T-helper 2 cell treated with Interferon-gamma antibody and Interleukin-4, amounts not matched to agents 5 μg/mL and 100 μg/mL, for 36 hours (primary cell): ENCODE measurements at regions not wholly inside any gene's neighbourhood (a gene's known extent, or its start where the extent isn't known, plus 50 kb on each side); places are given as distances from the start of the nearest gene placed in this dataset.
"Not testable (repeated sequence)": the region's sequence is repeated elsewhere in the genome, so short reads cannot be mapped to it uniquely, and the experiment has no call there.

Source experiments
- DNase-seq: peaks from one replicate; pipeline ENCODE4 v3.0.0; 2021; ENCODE audit warnings: low spot score
- H3K27ac Mint-ChIP-seq: one replicate; pipeline ENCODE4 v1.8.0; 2021; ENCODE audit warnings: mild to moderate bottlenecking, mixed read lengths
- H3K27me3 Mint-ChIP-seq: one replicate; pipeline ENCODE4 v1.8.0; 2021; ENCODE audit warnings: low read depth, mixed read lengths
- H3K36me3 Mint-ChIP-seq: one replicate; pipeline ENCODE4 v1.8.0; 2021; ENCODE audit warnings: low read depth, mixed read lengths
- H3K4me1 Mint-ChIP-seq: one replicate; pipeline ENCODE4 v1.8.0; 2021; ENCODE audit warnings: low read depth, mixed read lengths
- H3K4me3 Mint-ChIP-seq: one replicate; pipeline ENCODE4 v1.8.0; 2022; ENCODE audit warnings: mild to moderate bottlenecking, moderate library complexity, mixed read lengths
- H3K9me3 Mint-ChIP-seq: one replicate; pipeline ENCODE4 v1.8.0; 2021; ENCODE audit warnings: mixed read lengths

DNA sequence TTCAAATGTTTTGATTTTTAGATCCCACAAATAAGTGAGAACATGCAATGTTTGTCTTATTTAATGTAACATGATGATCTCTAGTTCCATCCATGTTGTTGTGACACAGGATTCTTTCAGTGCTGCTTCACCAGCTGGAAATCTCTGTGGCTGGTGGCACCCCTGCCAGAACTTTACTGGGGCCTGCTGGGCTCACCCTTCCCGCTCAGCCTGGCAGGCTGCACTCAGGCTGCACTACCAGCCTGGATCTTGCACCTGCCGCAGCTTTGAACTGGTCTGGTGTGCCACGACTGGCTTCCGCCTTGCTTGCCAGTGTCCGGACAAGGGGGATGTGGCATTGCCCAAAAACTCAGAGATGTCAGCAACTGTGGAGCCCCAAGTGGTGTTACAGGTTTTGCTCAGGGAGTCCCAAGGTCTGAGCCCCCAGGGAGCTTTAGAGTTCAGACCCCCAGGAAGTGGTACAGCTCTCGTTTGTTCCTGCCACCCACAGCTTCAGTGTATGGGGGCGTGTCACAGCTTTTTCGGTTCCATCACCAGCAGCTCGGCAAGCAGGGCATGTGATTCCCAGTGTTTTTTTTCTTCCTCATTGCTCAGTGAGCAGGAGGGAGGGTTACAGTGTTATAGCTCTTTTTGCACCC lies 72.3 kb upstream of the SYNCRIP start:
- H3K4me1 Mint-ChIP-seq = no peaks in the 10 kb centered on the region
- no peaks in the 10 kb centered on the region for H3K36me3 Mint-ChIP-seq
- no peak overlapping the region for H3K4me3 Mint-ChIP-seq
- no peak for DNase-seq
- H3K27ac Mint-ChIP-seq = no peak overlapping the region
- peaks cover 14% of the 10 kb centered on the region for H3K9me3 Mint-ChIP-seq
- no peaks in the 10 kb centered on the region for H3K27me3 Mint-ChIP-seq

DNA sequence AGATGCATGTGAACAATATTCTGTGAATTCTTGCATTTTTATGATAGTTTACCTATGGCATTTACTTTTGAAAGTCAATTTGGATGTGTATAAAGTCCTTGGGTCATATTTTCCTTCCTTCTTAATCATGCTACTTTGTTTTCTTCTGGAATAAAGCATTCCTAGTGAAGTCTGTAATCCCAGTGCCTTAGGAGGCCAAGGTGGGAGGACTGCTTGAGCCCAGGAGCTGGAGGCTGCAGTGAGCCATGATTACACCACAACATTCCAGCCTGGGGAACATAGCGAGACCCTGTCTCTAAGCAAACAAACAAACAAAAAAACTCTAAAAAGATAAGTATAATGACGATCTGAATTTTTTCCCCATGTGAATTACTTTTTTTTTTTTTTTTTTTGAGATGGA lies 69.7 kb upstream of the SYNCRIP start:
- no peak overlapping the region for H3K4me3 Mint-ChIP-seq
- H3K9me3 Mint-ChIP-seq = peaks cover 18% of the 10 kb centered on the region
- no peaks in the 10 kb centered on the region for H3K27me3 Mint-ChIP-seq
- H3K4me1 Mint-ChIP-seq = no peaks in the 10 kb centered on the region
- no peak for DNase-seq
- H3K36me3 Mint-ChIP-seq = no peaks in the 10 kb centered on the region
- no peak overlapping the region for H3K27ac Mint-ChIP-seq

DNA sequence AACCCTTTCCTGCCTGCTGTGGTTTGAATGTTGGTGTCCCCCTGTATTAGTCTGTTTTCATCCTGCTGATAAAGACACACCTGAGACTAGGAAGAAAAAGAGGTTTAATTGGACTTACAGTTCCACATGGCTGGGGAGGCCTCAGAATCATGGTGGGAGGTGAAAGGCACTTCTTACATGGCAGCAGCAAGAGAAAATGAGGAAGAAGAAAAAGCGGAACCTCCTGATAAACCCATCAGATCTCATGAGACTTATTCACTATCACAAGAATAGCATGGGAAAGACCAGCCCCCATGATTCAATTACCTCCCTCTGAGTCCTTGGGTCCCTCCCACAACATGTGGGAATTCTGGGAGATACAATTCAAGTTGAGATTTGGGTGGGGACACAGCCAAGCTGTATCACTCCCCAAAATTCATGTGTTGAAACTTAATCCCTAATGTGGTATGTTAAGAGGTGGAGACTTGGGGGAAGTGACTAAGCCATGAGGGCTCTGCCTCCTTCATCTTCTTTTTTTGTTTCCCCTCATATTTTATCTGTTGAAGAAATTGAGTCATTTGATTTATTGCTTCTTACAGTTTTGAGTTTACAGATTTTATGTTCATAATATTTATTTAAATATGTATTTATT lies 64.9 kb upstream of the SYNCRIP start:
- H3K36me3 Mint-ChIP-seq, H3K4me1 Mint-ChIP-seq, H3K27me3 Mint-ChIP-seq, H3K9me3 Mint-ChIP-seq, DNase-seq, H3K27ac Mint-ChIP-seq, H3K4me3 Mint-ChIP-seq: not testable (repeated sequence)

DNA sequence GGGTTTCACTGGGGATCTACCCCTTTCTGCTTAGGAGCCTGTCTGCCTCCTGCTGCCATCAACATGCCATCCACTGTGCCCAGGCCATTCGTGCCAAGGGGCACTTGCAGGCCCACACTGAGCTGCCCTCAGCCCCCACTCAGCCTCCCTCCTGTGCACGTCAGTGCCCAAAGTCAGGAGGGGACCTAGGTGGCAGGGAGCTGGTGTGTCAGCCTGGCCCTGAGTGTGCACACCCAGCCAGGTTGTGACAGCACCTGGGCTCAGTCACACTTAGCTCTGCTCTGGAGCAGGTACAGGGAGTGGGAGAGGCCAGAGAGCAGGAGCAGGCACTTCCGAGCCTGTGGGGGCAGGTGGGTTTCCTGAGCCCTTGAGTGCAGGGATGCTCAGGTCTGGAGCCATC lies 63.6 kb upstream of the SYNCRIP start:
- H3K4me3 Mint-ChIP-seq = no peak overlapping the region
- H3K9me3 Mint-ChIP-seq = peaks cover 10% of the 10 kb centered on the region
- DNase-seq = no peak
- H3K36me3 Mint-ChIP-seq = no peaks in the 10 kb centered on the region
- H3K27ac Mint-ChIP-seq = no peak overlapping the region
- H3K27me3 Mint-ChIP-seq = no peaks in the 10 kb centered on the region
- no peaks in the 10 kb centered on the region for H3K4me1 Mint-ChIP-seq

DNA sequence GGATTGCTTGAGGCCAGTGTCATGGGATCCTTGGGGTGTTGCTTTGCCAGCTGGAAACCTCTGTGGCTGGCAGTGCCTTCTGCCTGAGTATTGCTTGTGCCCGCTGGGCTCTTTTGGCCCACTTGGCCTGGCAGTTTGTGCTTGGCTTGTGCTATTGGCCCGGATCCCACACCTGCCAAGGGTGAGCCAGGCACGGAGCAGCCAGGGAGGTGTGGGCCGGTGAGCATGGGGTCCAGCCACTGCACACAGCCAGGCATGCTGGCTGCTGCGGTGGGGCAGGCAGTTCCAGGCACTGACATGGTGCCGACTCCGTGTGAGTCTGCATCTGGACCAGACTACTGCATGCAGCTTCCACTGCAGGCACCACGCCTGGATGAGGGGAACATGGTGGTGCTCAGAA lies 62.5 kb upstream of the SYNCRIP start:
- DNase-seq = no peak
- no peak overlapping the region for H3K4me3 Mint-ChIP-seq
- no peaks in the 10 kb centered on the region for H3K36me3 Mint-ChIP-seq
- no peaks in the 10 kb centered on the region for H3K4me1 Mint-ChIP-seq
- H3K9me3 Mint-ChIP-seq = peaks cover 6% of the 10 kb centered on the region
- H3K27ac Mint-ChIP-seq = no peak overlapping the region
- no peaks in the 10 kb centered on the region for H3K27me3 Mint-ChIP-seq

DNA sequence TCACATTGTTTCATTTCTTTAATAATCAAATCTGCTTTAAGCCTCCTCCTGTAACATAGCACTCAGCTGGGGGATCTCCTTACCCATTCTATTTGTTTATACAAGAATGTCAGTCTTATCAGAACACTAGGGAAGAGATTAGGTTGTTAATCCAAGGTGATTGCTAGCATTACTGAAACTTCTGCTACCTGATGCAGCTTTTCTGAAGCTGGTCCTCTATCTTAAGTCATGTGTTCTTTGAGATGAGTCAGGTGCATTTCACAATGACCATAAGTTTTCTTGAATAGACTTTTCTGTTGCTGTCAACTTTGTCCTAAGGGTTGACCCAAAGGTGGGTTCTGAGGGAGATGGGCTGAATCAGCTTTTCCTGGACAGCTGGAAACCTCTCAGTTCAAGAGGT lies 60.7 kb upstream of the SYNCRIP start:
- DNase-seq = no peak
- no peak overlapping the region for H3K27ac Mint-ChIP-seq
- H3K36me3 Mint-ChIP-seq = no peaks in the 10 kb centered on the region
- peaks cover 9% of the 10 kb centered on the region for H3K27me3 Mint-ChIP-seq
- no peak overlapping the region for H3K4me3 Mint-ChIP-seq
- no peaks in the 10 kb centered on the region for H3K4me1 Mint-ChIP-seq
- no peaks in the 10 kb centered on the region for H3K9me3 Mint-ChIP-seq
